GM19043 (cell line): ENCODE measurements at regions not wholly inside any gene's neighbourhood (a gene's known extent, or its start where the extent isn't known, plus 50 kb on each side); places are given as distances from the start of the nearest gene placed in this dataset.
"Not testable (repeated sequence)": the region's sequence is repeated elsewhere in the genome, so short reads cannot be mapped to it uniquely, and the experiment has no call there.

Experiments
- ATAC-seq: cut with Tn5 transposase; IDR thresholded peaks from one replicate; pipeline ENCODE4 v1.9.1; 2021; ENCODE audit warnings: low read depth; ENCODE audit not compliant: unreplicated experiment

GRCh38 chr14:65153101-65153500 lies 50.8 kb upstream of the MAX start:
- no peak for ATAC-seq

DNA sequence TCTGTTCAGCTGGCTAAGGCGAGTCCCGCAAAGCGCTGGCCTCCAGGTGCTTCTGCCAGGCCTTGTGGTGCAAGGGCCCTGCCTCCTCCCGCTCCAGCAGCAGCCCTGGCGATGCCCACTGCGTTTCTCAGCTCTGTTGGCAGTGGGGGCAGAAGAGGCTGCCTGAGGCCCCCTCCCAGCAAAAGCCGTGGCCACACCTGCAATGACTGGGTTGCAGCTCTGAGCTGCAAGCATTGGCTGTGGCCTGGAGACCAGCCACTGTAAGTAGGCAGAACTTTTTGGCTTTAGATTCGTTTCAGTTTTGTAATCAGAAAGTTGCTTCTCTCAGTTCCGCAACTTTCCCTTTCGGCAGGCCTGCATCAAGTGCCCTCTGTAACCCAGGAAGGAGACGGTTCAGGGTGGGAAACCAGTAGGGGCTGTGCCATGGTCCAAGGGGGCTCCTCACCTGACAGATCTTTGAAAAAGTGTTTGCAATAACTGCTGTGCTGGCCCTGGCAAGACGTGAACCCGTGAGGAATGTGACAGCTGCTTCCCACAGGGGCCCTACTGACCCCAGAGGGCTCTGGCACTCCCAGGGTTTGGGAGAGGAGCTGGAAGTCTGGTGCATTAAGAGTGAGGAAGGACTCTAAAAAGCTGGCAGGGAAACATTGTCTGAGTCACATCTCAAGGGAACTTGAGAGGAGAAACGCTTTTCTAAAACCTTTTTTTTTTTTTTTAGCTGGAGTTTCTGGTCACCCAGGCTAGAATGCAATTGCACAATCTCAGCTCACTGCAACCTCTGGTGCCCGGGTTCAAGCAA lies 54.5 kb upstream of the MAX start:
- no peak for ATAC-seq

DNA sequence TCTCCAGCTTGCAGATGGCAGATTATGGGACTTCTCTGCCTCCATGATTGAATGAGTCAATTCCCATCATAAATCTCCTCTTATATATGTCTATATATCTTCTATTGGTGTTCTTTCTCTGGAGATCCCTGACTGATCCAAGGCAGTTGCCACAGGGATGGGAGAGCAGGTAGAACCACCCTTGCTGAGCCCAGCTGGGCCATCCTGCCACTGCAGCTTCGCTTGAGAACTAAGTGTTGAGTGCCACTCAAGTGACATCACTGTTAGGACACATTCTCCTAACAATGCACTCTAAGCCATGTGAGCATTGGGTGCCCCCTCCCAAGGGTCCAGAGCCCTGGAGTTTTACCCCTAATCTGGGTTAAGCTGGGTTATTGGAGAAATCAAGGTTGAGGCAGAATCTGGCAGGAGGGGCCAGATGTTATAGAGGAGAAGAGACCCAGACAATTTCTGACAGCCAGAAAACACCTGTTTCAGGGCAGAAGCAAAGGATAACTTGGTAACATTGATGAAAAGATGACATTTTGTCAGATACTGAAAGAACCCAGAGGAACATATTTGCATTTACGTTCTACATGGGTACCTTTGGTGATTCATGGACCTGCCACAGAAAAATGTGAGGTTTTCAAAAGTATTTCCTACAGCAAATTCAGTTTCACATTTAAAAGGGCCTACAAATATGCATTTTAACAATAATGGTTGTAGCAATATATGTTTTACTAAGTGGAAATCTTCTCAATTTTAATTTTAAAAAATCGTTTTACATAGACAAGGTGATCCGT lies 57.2 kb upstream of the MAX start:
- peak; percentile 85 for ATAC-seq

DNA sequence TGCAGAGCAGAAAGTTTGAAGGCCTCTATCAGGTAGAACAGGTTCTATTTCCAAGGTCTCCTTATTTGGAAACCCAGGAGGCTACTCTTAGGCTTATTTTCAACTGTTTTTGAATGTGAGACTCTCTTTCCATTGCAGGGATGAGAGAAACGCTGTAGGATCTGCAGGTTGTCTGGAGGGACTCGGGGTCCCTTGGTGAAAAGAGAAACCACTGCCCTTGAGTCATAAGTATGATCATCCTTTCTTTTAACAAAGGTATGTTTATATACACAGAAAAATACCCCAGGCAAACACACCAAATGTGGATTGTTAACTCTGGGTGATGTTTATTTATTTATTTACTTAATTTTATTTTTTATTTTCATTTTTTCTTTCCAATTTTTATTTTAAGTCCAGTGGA lies 57.8 kb upstream of the MAX start:
- no peak for ATAC-seq

- no peak for ATAC-seq
Measured at GRCh38 chr14:65162031-65162430, 59.7 kb upstream of the MAX start.

DNA sequence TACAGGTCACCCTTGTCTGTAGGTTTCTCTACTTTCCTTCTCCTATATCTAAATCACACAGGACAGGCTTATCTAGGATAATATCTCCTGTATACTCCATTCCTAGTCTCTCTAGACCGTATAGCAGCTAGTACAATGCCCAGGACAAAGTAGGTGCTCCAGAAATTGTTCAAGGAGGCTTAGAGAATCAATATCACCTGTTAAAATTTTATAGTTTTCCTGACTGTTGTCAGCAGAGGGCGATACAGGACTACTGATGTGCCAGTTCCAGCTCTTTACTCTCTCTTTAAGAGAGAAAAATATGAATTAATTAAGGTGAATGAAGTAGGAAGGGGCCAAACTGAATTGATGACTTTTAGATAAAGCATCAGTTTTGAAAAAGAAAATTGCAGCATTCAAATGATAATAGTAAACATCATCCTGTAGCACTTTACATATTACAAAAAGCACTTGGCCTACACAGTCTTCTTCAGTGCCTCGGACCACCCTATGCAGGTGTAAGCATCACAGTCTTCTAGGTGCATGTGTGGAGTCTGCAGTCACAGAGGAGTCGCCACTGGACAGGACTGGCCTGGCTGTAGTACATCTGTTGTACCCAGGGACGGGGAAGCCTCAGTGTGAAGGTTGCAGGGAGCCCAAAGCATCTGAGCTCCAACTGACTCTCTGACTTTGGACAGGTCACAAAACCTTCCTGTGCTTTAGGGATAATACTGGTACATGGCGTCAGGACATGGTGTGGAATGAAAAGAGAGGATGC lies 61.9 kb upstream of the MAX start:
- ATAC-seq, result no peak

DNA sequence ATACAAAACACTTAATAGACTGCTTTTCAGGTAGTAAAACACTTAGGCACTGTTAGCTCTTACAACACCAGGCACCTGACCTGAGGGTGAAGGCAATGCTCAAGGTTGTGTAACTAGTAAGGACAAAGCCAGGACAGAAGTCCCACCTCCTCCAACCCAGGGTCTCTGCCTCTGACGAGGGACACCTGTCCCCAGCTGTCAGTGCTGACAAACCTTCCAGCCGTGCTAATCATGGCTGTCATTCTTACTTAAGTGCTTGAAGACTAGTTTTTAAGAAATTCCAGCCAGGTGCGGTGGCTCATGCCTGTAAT lies 62.5 kb upstream of the MAX start:
- no peak for ATAC-seq

DNA sequence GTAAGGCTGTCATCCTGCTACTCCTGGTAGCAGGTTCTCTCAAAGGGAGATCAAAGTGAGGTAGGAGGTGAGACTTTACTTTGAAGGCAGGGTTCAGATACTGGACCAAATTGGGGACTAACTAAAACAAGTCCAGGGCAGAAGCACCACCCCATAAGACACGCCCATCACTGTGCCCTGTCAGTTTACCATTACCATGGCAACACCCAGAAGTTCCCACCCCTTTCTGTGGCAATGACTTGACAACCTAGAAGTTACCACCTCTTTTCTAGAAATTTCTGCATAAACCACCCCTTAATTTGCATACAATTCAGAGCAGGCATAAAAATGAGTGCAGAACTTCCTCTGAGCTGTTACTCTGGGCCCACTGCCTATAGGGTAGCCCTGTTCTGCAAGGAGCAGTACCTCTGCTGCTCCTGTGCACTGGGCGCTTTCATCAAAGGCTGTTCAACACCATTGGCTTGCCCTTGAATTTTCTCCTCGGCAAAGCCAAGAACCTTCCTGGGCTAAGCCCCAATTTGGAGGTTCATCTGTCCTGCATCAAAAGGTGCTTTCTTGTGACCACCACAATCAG lies 64.8 kb upstream of the MAX start:
- no peak for ATAC-seq

DNA sequence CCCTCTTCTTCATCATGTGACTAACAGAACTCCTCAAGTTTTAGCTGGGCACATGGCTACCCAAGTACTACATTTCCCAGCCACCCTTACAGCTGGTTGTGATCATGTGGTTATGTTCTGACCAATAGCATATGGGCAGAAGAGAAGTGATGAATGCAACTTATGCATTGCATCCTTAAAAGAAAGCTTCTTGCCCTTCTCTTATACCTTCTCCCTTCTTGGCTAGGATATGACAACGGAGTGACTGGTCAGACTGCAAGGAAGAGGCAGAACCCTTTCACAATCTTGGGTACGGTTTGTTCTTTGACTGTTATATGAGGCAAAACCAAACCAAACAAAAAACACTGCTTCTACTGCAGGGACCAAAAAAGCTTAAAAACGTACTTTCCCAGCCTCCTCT lies 66.5 kb upstream of the MAX start:
- no peak for ATAC-seq

DNA sequence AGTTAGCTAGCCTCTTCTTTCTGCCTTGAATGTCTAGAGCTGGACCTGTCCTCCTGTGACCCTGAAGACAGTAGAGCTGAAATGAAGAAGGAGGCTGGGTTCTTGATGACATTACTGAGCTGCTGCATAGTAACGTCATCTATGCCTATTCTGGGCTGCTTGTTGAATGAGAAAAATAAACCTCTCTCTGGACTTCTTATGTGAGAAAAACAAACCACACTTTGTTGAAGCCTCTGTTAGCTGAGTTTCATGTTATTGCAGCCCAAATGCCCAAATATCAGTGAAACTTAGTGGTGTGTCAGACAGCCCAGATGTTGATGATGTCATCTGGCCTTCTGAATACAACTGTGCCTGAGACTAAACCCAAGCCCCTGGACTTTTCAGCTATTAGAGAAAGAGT lies 67.0 kb upstream of the MAX start:
- ATAC-seq, result peak; percentile 86

DNA sequence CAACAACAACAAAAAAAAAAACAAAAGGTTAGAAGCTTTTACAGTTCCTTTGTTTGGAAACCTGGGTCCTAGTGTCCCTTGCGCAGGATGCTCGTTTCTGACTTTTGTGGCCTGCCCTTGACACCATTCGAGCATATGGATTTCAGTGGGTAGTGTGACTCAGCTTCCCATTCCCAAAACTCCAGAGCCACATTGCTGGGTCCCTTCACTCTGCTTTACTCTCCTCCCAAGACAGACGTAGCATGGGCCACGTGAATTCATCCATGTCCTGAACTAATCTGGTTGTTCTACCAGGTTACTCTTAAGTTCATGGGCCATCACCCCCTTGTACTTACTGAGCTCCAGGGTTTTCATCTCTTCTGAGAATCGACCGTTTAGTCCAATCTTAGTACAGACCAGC lies 68.0 kb upstream of the MAX start:
- ATAC-seq, result no peak

DNA sequence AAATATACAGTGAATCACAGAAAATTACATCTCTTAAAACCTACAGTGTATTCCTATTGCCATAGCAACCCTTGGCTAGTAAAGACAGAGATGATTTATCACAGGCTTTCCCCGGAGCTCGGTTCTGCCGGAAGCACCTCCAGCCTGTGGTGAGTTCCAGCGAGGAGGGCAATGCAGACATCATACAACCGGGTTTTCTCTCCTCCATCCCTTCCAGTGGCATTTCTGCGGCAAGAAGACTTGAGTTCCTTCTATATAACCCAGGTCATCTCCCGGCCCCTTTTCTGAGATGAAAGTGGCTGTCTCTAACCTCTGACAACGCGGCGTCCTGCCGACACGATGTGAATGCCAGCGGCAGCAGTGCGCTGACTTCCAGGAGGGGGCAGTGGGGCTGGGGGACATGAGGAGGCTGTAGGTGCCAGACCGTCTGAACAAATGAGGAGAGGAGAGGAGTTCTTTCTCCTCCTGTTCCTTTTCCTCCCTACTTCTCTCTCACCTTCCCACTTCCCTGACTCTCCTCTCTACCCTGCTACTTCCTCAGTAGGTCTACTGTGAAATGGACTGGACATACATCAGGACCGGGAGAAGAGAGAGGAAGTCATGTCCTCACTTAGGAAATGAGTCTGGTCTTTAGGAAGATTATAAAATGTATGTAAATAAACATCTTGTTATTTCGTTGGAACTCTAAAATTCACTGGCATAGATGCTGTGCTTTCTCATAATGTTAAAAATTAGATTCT lies 68.6 kb upstream of the MAX start:
- ATAC-seq, result no peak

- ATAC-seq, result no peak
Measured at GRCh38 chr14:65173973-65174693, 71.8 kb upstream of the MAX start.

DNA sequence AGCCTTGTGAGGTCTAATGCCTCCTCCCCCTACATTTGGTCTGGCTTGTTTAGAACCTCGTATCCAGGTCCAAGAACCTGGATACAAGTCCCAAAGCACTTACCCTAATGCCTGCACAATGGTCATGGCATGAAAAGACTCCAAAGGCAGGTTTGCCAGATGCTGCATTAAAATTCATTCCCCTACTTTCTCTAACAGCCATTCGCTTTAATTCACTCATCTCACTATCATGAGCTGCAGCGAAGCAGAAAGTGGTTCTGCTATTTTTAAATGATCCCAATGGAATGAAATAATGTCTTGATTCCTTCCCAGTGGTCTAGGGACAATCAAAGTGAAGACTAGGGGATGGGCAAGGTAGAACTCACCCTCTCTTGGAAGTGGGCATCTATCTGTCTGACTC lies 72.5 kb upstream of the MAX start:
- ATAC-seq, result no peak

- ATAC-seq, result no peak
Measured at GRCh38 chr14:65177551-65177950, 75.2 kb upstream of the MAX start.

DNA sequence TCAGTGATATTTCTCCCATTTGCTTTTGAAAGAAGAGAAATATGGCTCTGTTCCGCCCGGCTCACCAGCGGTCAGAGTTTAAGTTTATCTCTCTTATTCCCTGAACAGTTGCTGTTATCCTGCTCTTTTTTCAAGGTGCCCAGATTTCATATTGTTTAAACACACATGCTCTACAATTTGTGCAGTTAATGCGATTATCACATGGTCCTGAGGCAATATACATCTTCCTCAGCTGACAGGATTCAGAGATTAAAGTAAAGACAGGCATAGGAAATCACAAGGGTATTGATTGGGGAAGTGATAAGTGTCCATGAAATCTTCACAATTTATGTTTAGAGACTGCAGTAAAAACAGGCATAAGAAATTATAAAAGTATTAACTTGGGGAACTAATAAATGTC lies 76.9 kb upstream of the MAX start:
- ATAC-seq, result not testable (repeated sequence)

DNA sequence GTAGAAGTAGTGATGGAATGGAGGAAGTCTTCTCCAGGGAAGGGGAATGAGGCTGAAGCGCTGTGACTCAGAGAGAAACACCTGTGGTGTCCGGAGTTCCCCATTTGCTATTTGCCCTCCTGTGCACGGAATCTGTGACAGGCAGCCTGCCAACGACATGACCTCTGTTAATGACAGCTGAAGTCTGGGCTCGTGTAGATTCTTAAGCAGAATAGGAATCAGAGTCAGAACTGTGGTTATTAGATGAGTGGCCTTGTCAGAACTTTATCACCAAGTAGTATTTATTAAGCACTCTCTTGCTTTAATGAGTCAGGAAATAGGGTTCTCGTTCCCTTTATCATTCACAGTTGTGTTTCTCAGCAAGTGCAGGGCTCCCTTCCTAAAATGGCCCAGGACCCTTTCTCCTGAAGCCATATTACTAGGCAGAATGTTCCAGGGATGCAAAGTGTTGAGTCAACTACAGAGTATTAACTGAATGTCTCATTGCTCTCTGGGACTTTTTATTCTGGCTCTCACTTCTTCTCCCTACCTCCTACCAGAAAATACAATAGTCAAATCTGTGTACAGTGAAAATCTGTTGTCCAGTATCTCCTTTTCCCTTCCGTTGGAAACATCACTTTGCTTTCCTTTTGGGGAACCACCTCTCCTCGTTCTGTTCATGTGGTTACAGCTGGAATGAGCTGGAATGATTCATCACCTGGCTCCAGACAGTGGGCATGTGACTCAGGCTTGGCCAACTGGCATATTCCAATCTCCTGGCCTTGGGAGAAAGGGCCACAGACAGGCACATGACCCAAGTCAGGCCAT lies 77.8 kb upstream of the MAX start:
- ATAC-seq, result peak; percentile 84

DNA sequence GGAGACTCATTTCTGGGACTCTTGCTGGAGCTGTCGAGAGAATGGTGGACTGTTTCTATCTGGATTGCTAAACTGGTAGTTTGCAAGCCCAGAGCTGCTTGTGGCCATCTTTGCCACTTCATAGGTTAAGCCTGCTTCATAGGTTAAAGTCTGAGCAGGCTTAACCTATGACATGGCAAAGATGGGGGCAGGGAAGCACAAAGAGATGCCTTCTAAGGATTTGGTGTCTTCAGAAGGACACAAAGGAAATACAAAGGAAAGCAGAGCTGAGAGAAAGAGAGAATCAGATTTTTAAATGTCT lies 78.4 kb upstream of the MAX start:
- ATAC-seq, result no peak

- ATAC-seq, result no peak
Measured at GRCh38 chr14:65184032-65184764, 81.9 kb upstream of the MAX start.
